Glomerular visceral epithelial cell (primary cell): ENCODE measurements at regions not wholly inside any gene's neighbourhood (a gene's known extent, or its start where the extent isn't known, plus 50 kb on each side); places are given as distances from the start of the nearest gene placed in this dataset.

ENCODE experiments used
- DNase-seq: peaks from one replicate; pipeline ENCODE4 v3.0.0-alpha.2; 2016; ENCODE audit errors: extremely low spot score

DNA sequence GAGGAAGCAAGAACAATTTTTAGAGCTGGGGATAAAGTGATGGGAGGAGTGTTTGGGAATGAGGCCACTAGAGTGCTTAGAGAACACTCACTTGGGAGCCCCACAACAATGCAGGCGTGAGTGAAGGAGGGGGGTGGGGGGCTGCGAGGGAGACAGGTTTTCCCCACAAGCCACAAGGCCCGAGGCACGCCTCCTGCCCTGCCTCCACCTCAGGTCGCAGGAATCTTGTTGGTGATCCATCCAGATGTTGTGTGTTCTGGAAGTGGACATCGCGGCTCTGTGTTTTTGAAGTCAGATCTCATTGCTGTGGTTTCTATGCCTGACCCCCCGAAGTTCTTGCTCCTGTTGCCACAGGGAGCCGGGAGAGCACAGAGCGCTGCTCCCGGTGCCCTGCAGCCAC, 178.0 kb upstream of the BMPER start:
- no peak for DNase-seq

DNA sequence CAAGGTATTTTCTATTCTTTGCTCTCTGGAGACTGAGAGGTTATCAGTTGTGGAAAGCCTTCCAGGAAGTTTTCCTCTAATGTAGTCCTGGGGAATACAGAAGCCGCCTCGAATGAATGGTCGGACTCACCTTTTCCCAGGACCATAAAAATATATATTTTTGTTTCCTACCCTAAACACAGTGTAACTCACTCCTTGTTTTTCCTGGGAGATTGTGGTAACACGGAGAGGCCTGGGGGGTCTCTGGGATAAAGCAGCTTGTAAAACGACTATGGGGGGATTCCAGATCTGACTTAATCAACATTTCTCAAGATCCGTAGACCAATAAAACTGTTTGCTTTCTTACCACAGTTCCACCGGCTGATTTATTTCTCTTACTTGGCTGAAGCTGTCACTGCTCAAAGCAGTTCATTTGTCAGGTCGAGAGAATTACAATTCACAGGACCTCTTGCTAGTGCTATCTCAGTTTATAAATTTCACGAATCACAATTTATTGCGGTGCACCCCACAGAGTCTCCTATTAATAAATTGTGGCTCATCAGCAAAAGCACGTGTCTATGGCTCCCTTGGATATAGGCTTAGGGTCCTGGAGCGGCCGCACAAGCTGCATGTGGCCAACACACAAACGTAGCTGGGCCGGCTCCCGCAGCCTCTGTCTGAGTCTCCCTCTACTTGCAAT, 176.3 kb upstream of the BMPER start:
- no peak for DNase-seq

DNA sequence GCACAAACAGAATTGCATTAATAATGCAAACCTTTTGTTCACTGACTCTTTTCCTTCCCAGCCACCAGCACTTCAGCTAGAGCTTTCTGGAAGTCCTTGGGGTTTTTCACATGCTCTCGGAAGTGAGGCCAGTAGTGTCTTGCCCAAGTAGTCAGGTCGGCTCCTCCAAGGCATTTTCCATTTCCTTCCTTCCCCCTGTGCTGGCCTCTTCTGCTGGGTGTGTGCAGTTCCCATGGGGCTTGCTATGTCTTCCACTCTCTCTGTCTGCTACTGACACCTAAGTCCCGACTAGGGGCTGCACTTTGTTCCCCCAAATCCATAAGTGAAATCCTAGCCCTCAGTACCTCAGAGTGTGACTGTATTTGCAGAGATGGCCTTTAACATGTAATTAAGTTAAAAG, 175.6 kb upstream of the BMPER start:
- no peak for DNase-seq

DNA sequence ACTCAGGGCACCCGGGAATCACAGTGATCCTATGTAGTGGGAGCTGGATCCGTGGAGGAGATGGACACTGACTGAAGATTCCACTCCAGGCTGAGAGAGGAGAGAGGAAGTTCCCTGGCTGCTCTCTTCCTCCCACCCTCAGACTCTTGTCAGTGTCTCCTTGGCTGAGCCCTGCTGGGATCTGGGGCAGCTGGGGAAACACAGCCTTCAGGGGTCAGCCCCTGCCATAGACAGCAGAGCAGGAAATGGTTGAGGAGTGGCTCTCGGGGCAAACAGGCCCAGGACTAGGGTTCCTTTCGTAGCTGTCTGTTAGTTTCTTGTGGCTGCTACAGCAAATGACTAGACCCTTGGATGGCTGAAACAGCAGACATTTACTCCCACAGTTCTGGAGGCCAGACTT, 174.4 kb upstream of the BMPER start:
- DNase-seq: no peak

DNA sequence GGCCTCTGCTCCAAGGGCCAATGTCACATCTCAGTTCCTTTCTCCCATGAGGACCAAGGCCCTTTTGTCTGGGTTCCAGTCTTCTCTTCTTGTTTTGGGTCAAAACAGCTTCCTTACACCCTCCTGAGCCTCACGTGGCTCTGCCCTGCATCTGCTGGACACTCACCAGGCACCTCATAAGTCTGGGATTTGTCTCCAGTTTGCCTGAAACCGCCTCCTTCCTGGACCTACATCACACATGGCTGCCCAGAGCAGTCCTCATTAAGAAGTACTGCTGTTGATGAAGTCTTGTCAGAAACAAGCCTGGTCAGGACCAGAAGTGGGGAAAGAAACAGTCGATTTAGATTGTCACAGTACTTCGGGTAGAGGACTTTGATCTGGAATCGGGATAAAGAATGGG, 173.4 kb upstream of the BMPER start:
- DNase-seq: no peak

DNA sequence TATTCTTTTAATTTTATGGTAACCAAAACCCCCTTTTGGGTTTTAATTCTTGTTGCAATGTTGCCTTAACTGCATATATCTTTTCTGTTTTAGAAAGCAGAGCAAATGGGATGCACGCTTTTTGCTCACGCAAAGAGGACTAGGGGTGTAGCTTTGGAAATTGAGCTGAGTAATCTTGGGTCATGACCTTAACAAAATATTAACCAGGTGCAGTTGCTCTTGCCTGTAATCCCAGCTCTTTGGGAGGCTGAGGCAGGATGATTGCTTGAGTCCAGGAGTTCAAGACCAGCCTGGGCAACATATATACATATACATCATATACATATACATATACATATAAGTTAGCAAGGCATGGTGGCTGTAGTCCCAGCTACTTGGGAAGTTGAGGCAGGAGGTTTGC, 172.9 kb upstream of the BMPER start:
- DNase-seq: no peak

DNA sequence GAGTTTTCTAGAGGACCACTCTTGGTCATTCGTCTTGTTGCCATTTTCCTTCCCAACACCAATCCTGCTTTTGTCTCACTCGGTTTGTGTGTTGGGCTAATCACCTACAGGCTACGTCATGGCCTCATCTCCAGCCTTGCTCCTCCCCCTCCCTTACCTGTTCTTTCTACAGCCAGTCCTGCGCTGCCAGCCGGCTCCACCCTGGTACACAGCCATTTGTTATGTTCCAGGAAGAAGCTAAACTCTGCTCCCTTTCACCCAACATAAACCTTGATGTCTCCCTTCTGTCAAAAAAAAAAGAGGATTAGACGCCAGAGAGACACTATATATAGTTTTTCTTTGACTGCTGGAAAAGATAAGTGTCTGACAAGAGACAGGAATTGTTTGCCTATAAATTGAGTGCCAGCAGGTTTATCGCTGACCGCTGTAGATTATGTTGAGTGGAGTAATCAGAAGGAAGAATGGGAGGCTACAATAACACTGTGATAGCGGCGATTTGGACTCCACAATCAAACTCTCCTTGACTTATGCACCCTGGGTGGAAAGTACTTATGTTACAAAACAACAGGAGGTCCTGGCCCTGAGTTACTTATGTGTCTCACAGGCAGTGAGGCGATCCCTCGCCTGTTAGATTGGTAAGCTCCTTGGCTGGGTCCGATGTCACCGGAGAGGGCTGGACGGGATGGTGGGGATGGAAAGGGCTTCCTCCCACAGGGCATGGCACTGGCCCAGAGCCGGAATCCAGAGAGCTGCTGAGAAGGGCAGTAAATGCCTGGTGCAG, 171.3 kb upstream of the BMPER start:
- no peak for DNase-seq

DNA sequence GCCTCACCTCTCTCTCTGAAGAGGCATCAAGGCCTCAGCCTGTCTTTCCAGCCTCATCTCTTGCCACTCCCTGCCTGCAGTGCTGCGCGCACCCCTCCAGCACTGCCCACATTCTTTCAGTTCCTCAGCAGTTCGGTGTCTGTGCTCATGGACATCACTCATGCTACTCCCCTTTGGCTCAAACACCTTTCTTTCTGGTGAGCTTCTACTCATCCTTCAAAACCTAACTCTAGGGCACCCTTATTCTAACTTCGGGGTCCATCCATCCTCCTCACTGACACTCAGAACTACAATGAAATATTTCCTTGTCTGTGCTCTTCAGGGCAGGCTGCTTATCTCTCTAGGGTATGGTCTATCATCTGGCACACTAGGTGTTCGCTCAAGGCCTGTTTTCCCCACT, 169.9 kb upstream of the BMPER start:
- no peak for DNase-seq

DNA sequence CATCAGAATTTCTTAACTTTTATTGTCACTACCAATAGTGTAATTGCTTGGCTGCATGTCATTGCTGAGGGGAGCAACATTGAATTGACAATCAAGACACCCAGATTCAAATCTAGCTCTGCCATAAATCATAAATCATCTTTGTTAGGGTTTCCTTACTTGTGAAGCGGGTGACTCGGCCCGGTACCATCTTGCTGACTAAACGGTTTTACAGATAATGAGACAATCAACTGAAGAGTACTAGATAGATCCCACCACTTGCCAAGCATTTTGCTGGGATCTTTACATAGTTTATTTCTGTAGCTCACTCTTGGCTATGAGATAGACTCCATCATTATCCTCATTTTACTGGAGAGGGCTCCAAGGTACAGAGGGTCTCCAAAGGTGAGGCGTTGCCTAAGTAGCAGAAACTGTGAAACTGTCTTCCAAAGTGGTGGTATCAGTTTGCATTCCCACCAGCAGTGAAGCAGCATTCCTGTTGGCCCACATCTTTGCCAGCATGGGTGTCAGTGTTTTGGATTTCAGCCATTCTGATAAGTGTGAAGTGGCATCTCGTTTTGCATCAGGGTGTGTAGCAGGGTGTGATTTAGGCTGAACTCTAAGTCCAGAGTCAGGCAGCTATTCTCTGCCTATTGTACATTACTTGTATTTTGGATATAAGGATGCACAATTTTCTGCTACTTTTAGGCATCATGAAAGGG, 168.7 kb upstream of the BMPER start:
- no peak for DNase-seq

DNA sequence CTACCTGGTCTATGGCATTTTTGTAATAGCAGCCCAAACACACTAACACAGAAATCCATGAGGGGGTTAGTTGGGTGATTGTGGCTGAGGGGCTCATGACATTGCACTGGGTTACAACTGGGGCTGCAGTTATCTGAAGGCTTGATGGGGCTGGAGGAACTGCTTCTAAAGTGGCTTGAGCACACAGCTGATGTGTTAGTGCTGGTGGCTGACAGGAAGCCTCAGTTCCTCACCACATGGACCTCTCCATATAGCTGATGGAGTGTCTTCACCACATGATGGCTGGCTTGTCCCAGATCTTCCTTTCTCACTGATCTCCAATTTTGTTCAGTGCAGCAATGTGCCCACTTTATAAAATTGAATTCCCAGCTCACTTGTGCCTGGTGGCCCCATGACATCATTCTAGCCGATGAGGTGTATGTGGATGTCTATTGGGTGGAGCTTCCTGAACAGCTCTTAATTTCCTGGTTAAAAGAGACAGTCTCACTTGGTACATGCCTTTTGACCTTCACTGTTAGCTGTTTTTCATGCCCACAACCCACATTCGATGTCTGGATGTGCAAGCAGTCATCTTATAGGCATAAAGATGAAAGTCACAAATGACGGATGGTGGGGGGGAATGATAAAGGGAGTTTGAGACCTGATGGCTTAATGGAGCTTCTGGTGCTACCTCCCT, 166.9 kb upstream of the BMPER start:
- DNase-seq: no peak

DNA sequence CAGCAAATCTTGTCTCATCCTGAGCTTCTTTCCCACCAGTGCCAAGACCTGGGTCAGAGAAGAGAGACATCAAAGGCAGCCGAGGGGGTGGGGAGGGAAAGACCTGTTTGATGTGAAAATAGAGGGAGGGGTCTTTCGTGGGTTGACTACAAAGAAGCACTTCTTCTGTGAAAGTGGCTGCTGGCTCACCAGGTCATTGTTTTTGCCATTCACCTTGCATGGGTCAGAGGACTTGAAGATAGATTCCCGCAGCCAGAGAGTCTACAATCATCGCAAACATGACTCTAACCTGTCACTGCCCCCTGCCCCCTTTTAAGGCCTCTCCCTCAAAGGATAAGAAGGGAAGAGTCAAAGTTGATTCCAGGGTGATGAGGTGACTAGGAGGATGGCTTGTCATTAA, 166.1 kb upstream of the BMPER start:
- DNase-seq: no peak

DNA sequence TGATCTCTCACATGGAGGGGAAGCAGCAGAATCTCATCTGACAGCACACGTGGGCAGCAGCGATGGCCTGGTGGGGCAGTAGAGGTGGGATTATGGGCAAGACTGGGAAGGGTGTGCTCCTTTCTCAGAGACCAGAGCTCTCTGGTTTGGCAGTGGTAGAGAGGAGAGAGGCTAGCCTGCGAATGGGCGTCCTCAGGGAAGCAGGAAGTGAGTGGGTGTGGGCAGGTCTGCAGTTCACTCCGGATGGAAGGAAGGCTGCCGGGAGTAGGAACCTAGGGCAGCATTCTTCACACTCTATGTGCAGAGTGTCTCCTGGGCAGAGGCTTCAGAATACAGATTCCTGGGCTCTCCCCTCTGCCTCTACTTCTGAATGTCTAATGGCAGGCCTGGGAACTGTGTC, 162.8 kb upstream of the BMPER start:
- no peak for DNase-seq

DNA sequence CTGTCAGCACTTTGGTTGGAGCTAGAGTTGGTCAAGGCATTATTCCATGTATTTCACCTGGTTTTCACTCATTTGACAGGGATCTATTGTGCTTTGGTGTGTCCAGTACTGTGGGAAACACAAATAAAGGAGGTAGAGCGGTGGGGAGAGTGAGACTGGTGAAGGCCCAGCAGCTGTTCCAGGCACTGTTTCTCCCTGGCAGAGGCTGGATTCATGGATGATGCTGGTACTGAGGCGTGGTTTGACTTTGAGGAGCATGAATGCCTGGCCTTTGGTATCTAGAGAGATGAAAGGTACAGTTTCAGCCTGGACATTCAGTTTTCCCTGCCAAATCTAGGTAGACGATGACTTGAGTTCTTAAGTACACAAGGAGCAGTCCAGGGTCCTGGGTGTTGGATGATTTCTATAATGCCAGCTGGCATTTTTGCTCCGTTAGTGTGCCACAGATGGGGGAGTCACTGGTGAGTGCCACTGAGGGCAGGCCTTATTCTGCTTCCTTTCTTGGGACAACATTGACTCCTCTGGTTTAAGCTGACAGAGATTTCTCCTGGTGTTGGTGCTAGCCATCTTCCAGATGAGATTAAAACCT, 162.2 kb upstream of the BMPER start:
- no peak for DNase-seq

DNA sequence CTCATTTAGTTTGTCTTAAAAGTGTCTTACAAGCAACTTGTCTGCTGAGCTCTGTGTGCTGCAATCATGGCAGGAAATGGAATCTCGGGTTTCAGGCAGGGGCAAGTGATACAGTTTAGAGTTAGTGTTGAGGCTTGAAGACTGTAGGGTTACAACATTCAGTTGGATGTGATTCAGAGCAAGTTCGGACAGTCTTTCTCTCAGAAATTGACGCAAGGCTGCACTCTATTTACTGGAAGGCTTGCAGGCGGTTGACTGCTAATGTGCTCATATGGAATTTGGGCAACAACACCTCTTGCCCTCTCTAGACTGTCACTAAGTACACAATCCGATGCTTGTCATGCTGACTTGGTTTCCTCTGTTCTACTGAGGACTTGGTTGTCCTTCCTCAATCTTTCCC, 161.7 kb upstream of the BMPER start:
- no peak for DNase-seq

DNA sequence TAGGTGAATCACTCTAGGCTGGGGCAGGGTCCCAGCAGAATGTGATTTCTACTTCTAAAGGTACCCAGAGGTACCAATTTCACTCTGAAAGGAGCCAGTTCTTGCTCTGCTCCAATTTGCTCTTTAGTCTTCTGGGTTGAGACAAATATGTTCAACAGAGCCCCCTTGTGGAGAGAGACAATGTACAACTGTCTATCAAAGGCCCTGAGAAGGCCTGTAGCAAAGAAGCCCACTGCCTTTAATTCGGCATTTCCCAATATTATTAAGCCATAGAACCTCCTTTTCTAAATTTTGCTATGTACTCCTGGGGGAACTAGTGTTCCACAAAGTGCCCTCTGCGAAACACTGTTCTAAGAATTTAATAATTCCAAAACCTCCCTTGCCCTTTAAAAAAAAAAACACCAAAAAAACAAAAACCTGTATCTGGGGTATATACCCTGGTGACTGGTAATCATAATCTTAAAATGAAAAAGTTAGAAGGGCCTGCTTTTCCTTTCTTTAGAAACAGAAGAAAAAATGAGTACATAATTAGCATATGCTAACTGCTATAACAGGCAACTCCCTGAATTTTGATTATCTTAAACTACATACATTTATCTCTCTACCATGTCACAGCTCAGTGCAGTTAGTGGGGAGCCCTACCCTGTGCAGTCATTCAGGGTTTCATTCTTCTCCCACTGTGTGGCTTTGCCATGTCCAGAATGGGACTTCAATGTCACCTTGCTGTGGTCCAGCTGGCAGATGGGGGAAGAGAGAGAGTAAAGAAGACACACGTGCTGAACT, 160.9 kb upstream of the BMPER start:
- DNase-seq: peak; percentile 20

DNA sequence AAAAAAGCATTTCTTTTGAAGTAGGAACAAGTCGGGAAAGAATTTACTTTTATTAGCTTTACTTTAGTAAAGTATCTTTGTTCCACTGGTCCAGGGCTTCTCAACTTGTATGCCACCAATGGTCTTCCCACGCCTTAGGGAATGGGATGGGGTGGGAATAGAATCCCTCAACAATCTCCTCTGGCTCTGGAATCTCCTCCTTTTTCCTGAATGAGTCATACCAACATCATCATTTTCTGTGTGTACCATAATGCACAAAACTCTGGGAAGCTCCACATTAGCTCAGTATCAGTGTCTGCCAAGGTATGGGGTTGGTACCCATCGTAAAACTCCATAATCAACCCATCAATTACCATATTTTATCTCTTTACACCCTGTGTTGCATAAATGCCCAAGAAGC, 159.4 kb upstream of the BMPER start:
- DNase-seq: no peak

DNA sequence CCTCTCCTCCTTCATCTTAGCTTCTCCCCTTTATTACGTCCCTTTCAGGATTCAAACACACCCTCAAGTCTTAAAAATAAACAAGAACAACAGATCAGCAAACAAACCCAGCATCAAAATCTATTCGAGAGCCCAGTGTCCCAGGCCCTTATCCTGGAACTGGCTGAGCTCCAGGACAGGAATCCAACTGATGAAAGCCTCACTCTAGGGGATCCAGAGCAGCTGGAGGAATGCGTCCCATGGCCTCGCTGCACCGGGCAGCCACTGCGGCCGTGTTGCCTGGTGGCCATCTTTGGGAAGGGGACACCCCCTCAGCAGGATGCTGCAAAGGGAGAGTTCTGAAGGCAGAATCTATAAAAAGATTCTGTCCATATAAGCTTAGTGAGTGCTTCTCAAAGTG, 156.5 kb upstream of the BMPER start:
- DNase-seq: no peak

DNA sequence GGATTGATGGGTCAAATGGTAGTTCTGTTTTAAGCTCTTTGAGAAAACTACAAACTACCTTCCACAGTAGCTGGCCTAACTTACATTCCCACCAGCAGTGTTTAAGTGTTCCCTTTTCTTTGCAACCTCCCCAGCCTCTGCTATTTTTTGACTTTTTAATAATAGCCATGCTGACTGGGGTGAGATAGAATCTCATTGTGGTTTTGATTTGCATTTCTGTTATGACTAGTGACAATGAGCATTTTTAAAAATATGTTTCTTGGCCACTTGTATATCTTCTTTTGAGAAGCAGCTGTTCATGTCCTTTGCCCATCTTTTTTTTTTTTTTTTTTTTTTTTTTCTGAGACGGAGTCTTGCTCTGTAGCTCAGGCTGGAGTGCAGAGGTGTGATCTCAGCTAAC, 155.2 kb upstream of the BMPER start:
- DNase-seq: no peak

DNA sequence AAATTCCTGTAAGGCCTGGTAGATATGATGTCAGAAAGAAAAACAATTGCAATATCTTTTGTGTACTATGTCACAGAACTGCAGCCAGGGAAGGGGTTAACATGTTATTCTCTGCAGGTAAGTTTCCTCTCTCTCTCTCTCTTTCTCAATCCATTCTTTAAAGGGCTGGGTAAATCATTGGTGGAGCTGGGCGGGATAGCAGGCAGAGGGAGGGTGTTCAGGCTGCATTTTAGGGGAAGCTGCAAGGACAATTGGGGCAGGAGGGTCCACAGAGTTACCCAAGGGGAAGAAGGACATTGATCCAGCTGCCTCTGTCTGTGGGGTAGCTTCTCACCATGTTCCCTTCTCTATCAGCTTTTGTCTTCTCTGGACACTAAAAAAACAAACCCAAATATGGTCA, 153.9 kb upstream of the BMPER start:
- no peak for DNase-seq

DNA sequence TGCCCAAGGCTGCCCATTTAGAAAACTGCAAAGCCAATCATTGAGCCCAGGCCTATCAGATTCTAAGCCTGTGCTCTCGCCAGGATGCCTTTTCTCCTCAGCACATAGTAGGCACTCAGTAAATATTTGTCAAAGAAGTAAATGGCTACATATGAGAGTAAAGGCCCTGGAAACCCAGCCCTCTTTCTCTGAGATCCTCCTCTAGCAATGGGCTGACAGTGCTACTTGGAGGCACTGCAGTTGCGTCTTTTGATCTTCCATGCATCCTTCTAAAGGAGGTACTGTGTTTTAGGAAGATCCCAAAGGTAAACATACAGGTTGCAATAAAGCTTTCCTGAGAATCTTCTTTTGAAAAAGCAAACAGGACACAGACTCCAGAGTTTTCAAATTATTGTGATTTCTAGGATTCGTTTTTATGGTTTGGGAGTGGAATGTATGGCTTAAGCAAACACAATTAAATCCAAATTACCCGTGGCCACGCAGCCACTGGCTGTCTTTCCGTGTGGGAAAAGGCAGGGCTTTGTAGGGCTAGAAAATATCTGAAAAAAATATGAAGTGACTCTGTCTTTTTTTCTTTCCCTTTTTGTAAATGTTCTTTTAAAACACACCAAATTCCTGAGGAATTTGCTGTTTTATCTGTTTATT, 151.3 kb upstream of the BMPER start:
- no peak for DNase-seq
